OCI-LY1 (cell line): ENCODE measurements at regions not wholly inside any gene's neighbourhood (a gene's known extent, or its start where the extent isn't known, plus 50 kb on each side); places are given as distances from the start of the nearest gene placed in this dataset.

Experiments
- CTCF ChIP-seq: fragments of 200-600 bp; sonication (generic), shearing (Covaris generic); IDR thresholded peaks from 2 replicates; pipeline ENCODE4 v1.5.1; 2017; ENCODE audit warnings: mild to moderate bottlenecking, antibody characterized with exemption, low read length, moderate library complexity, mixed read lengths
- EZH2 ChIP-seq: fragments of 200-600 bp; sonication (generic), shearing (Covaris generic); IDR thresholded peaks from 2 replicates; pipeline ENCODE4 v1.8.0; 2017; ENCODE audit warnings: borderline replicate concordance, mixed run types, mild to moderate bottlenecking, antibody characterized with exemption, low read length, moderate library complexity, mixed read lengths

GRCh38 chr18:73749304-73749703, 398.3 kb downstream of the FBXO15 start:
- TF ChIP-seq CTCF: no peak
- no peak for TF ChIP-seq EZH2
